ENCODE measurements at regions not wholly inside any gene's neighbourhood (a gene's known extent, or its start where the extent isn't known, plus 50 kb on each side); places are given as distances from the start of the nearest gene placed in this dataset.
A peak's percentile ranks its signal among the peaks of the same experiment; 100 is the strongest.

DNA sequence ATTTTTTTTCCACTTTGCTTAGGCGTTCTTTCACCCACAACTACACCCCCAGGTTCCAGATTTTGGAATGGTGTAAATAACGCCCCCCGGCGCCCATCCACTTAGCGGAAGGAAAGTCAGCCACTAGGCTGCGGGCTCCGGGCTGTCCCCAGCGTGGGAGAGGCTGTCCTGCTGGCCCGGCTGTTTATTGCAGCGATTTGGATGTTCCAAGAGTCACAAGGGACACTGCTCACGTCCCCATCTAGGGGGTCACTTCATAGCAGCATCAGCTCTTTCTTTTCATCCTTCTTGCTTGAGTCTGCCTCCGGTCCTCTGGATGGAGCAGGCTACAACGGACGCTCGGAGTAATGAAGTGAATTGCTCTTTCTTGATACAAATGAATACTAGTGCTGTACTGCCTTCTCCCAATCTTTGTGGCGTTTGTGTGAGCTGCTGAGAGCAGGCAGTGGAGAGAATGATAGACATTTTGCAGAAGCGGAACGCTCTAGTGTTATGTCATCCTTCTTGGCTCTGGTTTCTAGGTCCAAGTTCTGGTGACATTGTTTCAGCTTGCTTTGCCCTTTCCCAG lies 50.7 kb upstream of the PAIP2B start:
- peak; percentile 89 to 95 for DNase-seq

DNA sequence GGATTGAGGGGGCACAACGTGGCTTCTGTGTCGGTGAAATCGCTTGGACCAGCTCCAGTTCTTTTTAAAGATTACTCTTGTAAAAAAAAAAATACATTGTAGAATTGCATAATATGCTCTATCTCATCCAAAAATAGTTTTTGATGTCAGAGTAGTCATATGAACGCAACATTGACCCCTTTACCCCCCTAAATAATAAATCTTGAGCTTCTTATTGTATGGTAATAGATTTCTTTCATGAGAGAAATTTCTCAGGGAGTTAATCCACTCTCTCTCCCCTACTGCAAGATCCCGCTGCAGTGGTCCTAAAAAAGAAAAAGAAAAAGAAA lies 50.2 kb upstream of the PAIP2B start:
- DNase-seq: peak in 1 of 2 donors; percentile 35

DNA sequence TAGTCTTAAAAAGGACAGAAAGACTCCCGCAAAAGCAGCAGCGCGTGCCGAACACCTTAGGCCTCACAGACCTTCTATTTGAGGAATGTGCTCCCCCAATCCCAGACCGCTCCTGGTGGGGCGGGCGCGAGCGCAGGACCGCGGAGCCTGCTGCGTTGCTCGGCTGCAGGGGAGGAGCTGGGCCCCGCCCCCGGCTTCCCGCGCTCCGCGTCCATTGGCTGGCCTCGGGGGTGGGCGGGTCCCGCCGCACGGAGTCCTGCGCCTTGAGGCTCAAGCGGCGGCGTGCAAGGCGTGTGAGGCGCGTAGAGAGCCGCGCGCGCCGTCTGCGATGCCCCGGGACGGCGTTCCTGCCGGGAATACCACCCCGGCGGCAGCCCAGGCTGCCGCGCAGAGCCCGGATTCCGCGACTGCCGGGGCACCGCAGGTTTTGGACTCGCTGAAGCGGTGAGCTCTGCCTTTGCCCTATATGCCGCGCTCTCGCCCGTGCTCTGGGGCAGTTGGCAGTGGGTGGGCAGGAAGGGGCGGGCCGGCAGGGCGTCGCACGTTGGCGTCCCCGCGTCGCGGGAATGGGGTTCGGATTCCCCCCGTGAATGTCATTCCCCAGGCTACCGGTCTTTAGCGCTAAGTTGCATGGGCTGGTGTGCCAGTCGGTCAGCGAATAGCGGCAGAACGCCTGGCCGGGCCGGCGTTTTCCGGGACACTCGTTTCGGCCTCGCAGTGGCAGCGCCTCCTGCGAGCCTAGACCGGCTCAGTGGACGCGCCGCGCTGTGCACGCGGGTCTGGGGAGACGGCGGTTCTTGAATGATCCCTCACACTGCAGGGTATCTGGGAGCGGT lies 49.6 kb upstream of the PAIP2B start:
- peak; percentile 88 to 94 for DNase-seq

Measured in inflammatory macrophage treated with lipopolysaccharide for 1 hour (primary cell).